NCI-H2196 treated with DMSO at 0.1 percent for 48 hours (cell line): ENCODE measurements at regions not wholly inside any gene's neighbourhood (a gene's known extent, or its start where the extent isn't known, plus 50 kb on each side); places are given as distances from the start of the nearest gene placed in this dataset.

Experiments used
- DNase-seq: peaks from one replicate; lab custom pipeline; 2025; ENCODE audit not compliant: unreplicated experiment; lab: John Stamatoyannopoulos, UW

DNA sequence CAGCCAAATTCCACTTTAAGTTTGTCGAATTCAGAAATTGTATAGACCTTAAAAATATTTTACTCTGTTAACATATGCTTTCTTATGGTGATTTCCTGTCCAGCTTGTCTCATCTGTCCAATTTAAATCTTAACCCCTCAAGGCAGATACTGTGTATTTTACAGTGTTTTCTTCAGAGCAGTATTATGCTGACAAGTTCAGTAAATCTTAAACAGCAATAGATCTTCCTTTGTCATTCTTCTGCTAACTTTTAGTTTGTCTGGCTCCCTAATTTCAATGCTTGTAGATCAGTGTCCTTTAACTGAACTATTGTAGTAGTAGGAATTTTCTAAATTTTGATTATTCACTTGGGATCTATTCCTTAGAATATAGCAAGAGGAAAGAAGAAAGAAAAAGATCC, 52.8 kb upstream of the MEIS1 start:
- no peak for DNase-seq

DNA sequence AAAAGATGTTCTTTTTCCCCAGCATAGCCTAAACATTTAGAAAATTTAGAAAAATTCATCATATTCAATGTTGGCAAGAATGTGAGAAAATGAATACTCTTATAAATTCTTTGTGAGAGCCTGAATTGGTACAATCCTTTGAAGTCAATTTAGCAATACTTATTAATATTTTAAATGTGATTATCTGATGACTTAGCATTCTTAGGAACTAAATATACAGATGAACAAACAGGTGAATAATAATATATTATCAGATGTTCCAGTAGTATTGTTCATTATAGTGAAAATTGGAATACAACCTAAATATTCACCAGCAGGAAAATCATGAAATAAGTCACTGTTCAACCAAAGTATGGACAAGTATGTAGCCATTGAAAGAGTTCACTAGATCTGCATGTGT, 55.5 kb upstream of the MEIS1 start:
- DNase-seq: no peak

DNA sequence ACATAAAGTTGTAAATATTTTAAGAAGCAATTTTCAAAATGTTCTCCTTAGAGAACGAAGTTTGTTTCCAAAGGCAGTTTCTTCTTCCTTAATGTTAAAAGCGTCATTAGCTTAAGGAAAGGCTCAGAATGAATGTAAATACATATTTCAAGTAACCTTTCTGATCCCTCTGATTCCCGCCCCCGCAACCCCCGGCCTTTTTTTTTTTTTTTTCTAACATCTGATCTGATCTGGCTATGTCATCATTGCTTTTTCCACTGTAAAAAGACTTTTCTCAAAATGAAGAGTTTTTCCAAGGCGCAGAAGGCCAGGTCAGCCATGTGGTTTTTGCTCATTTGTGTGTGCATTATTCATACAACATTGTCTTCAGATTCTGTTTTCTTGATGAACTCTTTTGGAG, 57.1 kb upstream of the MEIS1 start:
- DNase-seq: no peak

DNA sequence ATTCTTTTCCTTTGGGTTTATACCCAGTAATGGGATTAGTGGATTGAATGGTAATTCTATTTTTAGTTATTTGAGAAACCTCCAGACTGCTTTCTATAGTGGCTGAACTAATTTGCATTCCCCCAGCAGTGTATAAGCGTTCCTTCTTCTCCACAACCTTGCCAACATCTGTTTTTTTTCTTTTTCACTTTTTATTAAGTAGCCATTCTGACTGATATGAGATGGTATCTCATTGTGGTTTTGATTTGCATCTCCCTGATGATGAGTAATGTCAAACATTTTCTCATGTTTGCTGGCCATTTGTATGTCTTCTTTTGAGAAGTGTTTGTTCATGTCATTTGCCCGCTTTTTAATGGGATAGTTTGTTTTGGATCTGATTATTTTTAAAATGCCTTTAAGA, 64.1 kb upstream of the MEIS1 start:
- DNase-seq: no peak

DNA sequence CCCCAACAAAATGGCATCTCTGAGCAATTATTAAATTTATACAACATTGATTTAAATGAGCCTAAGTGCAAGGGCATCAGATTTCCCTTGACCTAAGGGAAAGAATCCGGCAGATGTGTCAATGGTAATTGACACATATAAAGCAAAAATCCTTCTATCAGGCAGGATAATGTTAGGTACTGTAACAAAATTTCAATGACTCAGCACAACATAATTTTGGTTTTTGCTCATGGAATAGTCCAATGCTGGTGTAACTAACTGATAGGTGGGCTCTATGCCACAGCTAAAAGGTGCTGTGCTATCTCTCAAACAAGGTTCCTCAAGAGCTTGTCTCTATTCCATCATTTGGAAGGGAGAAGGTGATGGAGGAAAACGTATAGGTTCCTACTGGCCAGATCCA, 68.3 kb upstream of the MEIS1 start:
- no peak for DNase-seq

DNA sequence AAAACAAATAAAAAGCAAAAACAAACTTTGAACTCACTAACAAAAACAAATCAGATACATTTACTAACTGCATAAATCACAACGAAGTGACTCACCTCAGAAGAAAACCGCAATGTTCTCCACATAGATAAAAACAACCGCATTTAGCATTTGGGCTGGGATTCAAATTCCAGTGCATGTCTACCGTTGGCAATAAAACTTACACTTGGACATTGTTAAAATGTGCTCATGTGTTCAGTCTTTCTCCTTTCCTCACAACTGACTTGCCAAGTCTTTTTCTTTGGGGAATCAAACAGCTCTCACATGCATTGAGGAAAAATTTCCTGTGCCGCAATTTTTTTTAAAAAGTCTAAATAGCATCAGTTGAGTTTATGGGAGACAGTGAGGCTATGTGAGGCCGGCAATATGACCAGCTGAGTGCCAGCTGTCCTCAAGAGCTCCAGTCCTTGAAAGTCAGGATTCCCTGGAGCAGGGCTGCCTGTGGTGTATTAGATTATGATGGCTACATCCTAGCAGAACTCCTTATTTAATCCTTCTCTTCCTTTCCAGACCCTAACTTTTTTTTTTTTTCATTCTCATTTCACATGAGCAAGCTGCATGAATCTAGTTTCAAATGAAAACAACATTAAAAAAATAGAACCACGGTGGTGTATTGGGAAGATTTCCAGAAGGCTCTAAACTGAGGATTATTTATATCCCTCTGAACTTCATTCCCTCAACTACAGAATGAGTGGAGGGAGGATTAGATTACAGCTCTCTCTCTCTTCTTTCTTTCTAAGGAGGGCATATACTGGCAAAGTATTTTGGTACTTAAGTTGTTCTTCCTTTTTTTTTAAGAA, 70.2 kb upstream of the MEIS1 start:
- no peak for DNase-seq

DNA sequence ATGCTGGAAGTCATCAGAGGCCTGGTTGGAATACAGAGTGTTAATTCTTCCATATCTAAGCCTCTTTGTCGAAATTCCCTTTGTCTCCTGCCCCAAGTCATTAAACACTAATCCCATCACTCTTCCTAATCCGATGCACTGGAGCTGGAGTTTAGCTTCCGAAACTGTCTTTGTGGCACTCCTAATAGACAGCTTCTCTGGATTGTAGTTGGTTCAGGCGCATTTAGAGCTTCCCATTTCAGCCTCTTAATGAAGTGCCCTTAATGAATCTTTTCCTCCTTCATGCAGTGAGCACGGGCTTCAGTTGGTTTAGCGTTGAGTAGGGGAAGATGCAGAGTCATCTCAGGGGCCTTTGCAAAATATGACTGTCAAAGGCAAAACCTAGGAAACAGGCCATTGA, 72.2 kb upstream of the MEIS1 start:
- DNase-seq: no peak

DNA sequence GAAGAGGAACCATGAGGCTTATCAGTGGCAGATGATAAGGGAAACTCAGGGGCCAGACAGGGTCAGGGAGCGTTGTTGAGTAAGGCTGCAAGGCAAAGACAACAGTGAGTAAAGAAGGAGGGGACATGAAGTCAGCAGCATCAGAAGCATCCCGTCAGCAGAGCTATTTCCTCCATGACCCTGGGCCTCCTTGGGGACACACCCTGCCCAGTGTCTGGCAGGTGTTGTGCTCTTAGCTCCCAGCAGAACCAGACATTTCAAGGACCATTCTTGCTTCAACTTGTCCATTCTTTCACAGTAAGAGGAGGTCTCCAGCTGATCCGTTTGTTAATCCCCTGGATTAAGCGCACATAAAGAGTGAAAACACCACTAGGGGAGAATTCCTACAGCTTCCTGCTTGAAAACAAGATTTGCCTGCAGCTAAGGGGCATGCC, 88.7 kb upstream of the MEIS1 start:
- no peak for DNase-seq

DNA sequence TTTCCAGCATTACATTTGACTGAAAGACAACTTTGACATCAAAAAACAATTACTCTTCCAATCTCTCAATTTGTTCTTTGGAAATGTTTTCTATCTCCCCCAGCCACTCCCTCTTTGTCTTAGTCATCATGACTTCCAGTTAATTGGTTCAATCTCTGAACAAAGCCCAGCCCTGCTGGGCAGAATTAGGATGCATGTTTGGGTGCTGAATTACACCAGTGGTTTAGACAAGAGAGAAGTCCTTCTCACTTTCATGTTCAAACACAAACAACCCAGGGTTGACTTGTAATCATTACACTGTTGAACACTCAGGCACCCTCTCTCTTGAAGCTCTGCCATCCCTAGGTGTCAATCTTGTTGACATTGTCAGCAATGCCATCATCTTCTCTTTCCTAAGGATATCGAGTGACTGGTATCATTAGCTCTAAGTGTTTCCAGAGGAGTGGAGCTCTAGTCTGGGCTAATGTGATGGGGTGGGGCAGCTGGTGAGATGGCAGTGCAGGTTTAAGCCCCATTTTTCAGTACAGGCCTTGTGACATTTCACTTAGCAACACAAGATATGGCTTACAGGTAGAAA, 90.8 kb upstream of the MEIS1 start:
- no peak for DNase-seq

DNA sequence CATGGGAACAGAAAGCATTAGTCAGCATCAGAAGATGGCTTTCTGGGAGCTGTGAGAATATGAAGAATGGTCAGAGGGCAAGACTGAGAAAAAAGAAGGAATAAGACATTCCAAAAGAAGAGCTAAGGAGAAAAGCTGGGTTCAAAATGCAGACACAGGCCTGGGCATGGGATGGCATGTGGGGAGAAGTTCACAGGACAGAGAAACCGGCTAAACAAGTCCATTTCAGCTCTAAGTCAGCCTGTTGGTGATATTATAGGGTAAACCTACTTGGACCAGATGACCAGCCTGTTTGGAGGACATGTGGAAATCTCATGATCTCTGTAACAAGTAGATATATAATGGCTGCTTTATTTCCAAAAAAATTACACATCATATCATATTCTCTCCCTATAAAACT, 91.7 kb upstream of the MEIS1 start:
- no peak for DNase-seq

DNA sequence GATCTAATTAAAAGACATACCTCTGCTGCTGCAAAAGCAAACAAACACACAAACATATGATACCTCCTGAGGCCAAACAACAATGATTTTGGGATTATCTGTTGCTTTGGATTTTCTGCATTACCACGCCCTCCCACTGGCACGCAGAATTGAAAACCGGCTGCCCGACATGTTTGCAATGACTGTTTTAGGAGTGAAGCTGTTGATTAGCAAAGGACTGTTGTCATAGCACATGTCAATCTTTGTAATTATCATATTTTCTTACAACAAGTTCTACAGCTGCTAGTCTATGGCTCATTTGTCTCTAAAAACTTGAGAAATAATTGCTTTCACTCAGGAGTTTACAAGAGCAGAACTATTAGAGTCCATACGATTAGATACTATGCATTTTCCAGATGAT, 94.4 kb upstream of the MEIS1 start:
- no peak for DNase-seq

DNA sequence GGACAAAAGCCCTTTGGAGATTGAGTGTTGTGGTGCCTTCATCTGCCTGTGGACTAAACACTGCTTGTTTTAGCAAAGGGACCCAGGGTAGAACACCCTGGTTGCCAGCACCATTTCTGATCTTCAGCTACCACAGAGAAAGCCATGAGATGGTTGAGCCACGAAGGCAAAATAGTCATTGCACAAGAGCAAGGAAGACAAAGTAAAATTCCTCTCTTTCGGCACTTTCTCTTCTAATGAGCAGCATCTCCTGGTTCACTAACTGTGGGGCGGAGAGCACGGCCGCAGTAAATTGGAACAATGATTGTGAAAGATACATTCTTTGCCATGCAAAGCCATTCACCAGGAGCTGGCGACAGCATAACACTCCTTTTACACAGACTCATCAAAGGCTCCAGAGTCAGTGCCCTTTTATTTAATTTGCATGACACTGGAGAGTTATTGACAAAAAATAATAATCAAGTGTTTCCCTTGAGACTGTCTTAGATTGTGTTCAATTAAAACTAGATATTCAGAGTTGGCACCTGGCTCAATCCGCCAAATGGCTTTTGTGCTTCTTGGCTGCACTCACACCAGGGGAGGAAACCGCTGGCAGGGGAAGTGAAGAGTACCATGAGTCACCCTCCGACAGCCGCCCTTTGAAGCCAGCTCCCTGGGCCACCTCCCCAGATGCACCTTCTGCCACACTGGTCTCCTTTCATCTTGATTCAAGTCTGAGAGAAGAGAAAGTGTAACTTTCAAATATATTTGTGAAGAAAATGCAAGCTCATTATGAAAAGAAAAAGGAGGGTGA, 100.5 kb upstream of the MEIS1 start:
- DNase-seq: peak; percentile 22

DNA sequence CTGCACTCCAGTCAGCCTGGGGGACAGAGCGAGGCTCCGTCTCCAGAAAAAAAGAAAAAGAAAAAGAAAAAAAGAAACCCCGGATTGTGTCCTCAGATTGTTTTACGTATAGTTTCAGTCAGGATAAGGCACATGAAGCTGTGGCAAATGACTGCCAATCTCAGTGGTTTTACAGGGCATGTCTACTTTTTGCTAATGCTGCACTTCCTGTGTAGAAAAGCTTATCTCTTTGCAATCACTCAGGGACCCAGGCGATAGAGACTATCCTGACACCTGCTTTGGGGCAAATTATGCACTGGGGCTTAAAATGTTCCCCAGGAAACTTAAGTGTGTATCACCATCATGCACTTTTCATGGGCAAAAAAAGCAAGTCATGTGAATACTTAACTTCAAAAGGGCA, 103.7 kb upstream of the MEIS1 start:
- DNase-seq: no peak

DNA sequence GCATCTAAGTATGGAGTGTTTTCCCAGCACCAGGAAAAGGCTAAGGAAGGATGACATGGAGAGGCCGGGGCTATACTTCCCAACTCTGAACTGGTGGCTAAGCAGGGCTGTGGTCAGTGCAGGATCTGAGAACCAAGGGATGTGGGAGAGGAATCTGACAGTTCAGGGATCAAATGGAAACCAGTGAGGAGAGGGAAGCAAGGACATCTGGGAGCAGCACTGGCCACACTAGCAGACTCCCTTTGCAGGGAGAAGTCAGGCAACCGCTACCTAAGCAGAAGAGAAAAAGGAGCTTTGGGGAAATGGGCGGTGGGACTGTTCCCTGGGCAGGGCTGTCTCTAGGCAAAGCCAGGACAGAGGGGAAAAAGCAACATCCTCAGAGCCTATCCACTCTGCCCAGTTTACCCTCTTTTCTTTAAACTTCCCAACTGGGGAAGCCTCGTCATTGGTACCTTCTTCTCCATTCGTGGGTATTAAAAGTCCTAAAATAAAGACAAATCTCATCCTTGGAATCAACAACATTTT, 105.8 kb upstream of the MEIS1 start:
- no peak for DNase-seq

DNA sequence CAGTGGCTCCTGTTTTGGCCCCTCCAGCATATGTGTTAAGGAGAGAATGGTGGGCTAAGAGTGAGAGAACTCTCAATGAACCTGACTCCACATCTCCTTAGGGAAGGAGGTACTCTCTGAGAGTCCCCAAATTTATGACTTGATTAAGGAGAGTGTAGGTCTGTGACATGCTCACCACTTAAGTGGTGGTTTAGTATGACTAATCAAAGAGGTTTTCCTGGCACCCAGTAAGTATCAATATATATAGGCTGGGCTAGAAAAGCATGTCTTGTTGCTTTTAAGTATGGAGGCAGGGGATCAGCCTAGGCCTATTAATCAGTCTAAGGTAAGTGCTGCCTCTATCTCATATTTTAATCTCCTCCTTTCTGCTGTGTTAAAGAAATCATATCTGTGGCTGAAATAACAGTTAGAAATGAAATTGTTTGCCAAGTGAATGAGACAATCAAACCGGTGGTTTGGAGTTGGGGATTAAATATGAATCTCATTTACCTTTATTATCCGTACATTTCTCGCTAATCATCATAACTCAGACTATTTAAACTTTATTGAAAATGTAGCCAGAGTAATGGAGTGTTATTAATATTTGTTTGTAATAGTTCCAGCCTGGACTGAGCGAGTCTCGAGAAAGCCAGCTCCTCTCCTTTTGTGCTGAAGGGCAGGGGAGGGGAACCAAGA, 107.7 kb upstream of the MEIS1 start:
- DNase-seq: no peak

DNA sequence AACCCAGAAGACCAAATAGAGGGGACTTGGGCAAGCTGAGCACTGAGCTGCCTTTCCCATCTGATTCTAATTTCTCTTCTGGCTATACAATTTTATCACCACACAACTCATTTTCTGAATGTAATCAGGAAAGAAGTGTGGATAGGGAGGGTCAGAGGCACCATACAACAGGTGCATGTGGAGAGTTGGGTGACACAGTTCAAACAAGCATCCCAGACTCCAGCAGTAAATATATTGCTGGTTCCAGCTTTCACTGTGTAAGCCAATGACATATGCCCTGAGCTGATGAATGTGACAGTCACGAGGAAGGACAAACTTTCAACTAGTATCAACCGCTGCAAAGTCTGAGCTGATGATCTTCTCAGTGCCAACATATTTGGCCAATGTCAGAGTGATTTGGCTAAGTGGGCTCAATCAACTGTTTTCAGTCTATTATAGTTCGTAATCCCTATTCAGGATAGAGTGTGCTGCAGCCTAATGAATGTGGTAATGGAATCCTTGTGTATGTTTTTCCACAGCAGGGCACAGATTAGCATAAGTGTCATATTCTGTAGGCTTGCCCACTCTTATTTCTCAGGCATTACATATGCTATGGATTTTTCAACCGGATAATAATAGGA, 109.9 kb upstream of the MEIS1 start:
- no peak for DNase-seq

DNA sequence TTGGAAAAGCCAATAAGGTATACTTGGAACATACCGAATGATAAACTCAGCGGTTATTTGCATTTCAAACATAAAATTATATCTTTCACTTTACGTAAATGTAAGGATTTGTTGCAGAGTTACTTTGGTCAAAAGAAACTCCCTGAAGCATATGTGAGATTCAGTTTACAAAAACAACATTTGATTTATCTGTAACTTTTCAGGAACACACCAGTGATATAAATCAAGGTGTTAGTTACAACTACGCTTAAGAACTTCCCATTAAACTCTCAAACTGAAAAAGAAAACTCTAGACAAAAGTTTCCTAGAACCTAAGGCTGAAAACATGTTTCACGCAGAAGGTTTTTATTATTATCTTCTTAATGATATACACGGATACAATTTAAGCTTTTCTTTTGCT, 110.6 kb upstream of the MEIS1 start:
- DNase-seq: no peak

DNA sequence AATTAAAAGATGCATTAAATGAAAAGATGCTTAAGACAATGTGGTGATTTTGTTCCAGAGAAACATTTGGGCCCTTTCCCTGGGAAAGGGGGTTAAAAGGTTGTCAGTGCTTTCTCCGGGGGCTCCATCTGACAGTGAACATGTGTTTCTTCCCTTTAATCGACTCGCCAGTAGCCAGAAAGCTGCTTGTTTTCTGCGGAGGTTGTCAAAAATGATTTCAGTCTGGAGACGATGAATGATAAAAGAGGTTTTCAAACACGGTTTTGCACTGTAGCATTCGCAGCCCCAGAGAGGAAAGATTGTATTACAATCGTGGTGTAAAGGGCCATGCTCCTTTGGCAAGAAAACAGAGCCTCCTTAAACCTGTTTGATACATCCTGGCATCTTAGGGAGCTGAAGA, 111.5 kb upstream of the MEIS1 start:
- DNase-seq: no peak

DNA sequence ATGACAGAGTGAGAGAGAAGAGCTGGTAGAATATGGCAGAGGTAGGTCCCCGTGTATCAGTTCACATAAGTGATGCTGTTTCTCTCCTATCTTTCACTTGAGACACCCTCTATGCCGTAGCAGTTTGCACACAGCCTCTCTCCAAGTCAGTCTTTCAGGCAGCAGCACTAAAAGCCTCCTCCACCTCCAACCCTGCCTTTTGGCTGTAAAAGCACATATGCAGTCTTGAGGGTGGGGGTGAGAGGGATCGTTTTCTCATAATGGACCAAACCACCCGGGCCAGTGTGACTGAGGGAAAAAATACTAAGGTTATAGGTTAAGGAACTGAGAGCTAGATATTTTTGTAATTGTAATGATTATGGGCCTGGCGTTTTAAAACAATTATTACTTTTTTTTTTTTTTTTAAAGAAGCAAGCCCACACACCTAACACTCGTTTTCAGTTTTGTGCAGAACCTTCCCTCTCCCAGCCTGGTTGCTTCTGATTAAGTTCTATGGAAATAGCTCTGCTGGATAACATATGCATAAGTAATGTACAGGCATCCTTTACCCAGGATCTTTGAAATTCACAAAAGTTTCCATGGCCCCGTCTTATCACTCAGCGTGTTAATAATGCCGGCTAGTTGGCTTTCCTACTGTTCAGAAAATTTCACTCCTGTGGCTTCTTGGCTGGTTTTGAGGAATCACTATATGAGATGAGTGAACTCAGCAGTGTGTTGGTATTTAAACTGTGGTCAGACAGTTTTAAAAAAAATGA, 112.2 kb upstream of the MEIS1 start:
- no peak for DNase-seq

DNA sequence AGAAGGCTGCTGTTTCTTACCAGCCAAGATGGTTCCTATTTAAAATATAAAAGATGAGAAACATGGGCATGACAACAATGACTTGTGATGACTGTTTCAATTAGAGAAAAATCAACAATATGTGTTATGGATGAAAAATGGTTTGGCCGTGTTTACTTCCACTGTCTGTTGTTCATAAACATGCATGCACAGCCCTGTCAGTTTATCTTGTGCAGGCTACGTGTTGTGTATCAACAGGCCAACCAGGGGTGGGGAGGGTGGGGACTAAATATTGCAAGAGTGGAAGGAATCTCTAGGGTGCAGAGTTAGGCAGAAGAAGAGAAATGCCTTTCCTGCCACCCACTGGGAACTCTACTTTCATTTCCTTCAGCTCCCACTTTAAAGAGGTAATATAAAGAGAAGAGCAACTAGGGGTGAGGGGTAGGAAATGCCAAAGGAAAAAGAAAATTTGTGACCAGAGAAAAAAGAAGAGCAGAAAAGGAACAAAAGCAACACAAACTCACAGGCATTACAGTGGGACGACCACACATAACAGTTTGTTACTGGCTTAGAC, 116.8 kb upstream of the MEIS1 start:
- DNase-seq: no peak
